Endodermal cell (in vitro differentiated cells): ENCODE measurements at regions not wholly inside any gene's neighbourhood (a gene's known extent, or its start where the extent isn't known, plus 50 kb on each side); places are given as distances from the start of the nearest gene placed in this dataset.

Source experiments
- DNase-seq: peaks from one replicate; pipeline ENCODE4 v3.0.0-alpha.2; 2017
- H3K27ac ChIP-seq: 2 replicates; pipeline ENCODE4 v1.5.1; 2013; ENCODE audit warnings: mild to moderate bottlenecking, low read depth, low read length, moderate library complexity
- H3K27me3 ChIP-seq: 2 replicates; pipeline ENCODE4 v1.6.1; 2013; ENCODE audit warnings: mild to moderate bottlenecking, low read length, moderate library complexity; ENCODE audit not compliant: insufficient read depth, control insufficient read depth, poor library complexity, severe bottlenecking
- H3K36me3 ChIP-seq: 2 replicates; pipeline ENCODE4 v1.7.0; 2013; ENCODE audit warnings: mild to moderate bottlenecking, low read length, moderate library complexity; ENCODE audit not compliant: control insufficient read depth, insufficient read depth
- H3K4me1 ChIP-seq: one replicate; pipeline ENCODE4 v1.7.0; 2013; ENCODE audit warnings: low read length; ENCODE audit not compliant: control insufficient read depth, insufficient read depth
- H3K4me3 ChIP-seq: 2 replicates; pipeline ENCODE4 v1.5.1; 2013; ENCODE audit warnings: mild to moderate bottlenecking, low read length, moderate library complexity
- H3K9ac ChIP-seq: 2 replicates; pipeline ENCODE4 v1.6.1; 2013; ENCODE audit warnings: mild to moderate bottlenecking, low read length, moderate library complexity; ENCODE audit not compliant: poor library complexity, severe bottlenecking; ENCODE audit errors: extremely low read depth
- H3K9me3 ChIP-seq: 2 replicates; pipeline ENCODE4 v1.6.1; 2013; ENCODE audit warnings: mild to moderate bottlenecking, low read length, moderate library complexity; ENCODE audit not compliant: control insufficient read depth
- H3K27ac Mint-ChIP-seq: 2 replicates; pipeline ENCODE4 v1.8.0; 2020; ENCODE audit warnings: mixed read lengths
- H3K27me3 Mint-ChIP-seq: 2 replicates; pipeline ENCODE4 v1.8.0; 2021; ENCODE audit warnings: mild to moderate bottlenecking, mixed read lengths; ENCODE audit not compliant: insufficient read depth
- H3K36me3 Mint-ChIP-seq: 2 replicates; pipeline ENCODE4 v1.8.0; 2020; ENCODE audit warnings: low read depth, mixed read lengths
- H3K4me1 Mint-ChIP-seq: 2 replicates; pipeline ENCODE4 v1.8.0; 2020; ENCODE audit warnings: mixed read lengths
- H3K4me3 Mint-ChIP-seq: 2 replicates; pipeline ENCODE4 v1.8.0; 2020; ENCODE audit warnings: mild to moderate bottlenecking, moderate library complexity, mixed read lengths
- H3K9me3 Mint-ChIP-seq: 2 replicates; pipeline ENCODE4 v1.8.0; 2020; ENCODE audit warnings: mild to moderate bottlenecking, mixed read lengths
- WGBS, 2 experiments: methylation state at CpG; one replicate each; pipeline versions ENCODE4 v1.1.5 to v1.1.7; 2013; ENCODE audit warnings: missing lambda C conversion rate in 2 of 2, mixed read lengths in 1 of 2; ENCODE audit not compliant: insufficient coverage in 1 of 2, insufficient read length in 1 of 2; 5-methylcytosine and 5-hydroxymethylcytosine counted together
- TF ChIP-seq, protein P1 (sequence below): fragments of 200-600 bp; sonication (generic); conservative IDR thresholded peaks from 2 replicates; pipeline ENCODE4 v1.5.0; 2021; ENCODE audit warnings: antibody characterized with exemption, mild to moderate bottlenecking

DNA sequence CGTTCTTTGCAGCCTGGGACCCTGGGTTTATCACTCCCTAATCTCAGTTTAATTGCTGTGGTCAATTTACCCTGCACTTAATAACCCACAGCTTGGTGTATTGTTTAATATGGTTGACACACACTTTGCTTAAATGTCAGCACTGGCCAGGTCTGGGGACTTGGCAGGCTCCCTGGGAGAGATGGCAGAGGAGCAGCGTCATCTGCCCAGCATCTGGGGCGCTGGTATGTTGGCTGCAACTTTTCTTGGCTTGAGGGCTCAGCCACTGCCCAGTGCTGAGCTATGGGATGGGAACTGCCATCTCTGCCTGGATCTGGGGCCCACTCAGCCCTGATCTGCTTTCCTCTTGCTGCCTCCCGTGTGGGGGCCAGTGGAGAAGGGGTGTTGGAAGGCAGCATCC is 115.7 kb upstream of the IRX3 start:
- H3K4me1 Mint-ChIP-seq = peaks cover 2% of the 10 kb centered on the region

DNA sequence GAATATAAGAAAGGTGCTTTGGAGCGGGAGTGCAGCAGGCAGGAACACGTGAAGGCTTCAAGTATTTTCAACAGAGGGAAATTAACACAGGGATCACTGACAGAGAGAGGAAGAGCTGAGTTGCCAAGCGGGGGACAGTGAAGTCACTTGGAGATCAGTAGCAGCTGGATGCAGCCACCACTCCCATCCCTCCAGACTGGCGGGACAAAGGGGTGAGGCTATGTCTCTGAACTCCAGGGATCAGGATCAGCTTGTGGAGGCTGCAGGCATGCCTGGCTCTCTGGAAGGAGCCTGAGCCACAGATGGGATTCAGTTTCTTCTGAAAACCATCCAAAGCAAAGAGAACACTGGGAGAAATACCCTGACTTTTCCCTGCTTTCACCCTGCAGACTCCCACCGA is 113.7 kb upstream of the IRX3 start:
- no peaks in the 10 kb centered on the region for H3K9me3 ChIP-seq
- no peaks in the 10 kb centered on the region for H3K36me3 ChIP-seq
- peaks cover 10% of the 10 kb centered on the region for H3K27me3 Mint-ChIP-seq
- no peak overlapping the region for H3K9ac ChIP-seq
- peak; percentile 46 for DNase-seq
- H3K4me1 Mint-ChIP-seq = peaks cover 2% of the 10 kb centered on the region
- H3K27me3 ChIP-seq = no peaks in the 10 kb centered on the region
- no peaks in the 10 kb centered on the region for H3K4me1 ChIP-seq
- WGBS, 2 experiments = 80 to 84% methylated on average over 1 to 5 of the region's 5 CpGs
- H3K36me3 Mint-ChIP-seq = no peaks in the 10 kb centered on the region
- H3K27ac ChIP-seq = no peak overlapping the region
- no peaks in the 10 kb centered on the region for H3K9me3 Mint-ChIP-seq
- H3K4me3 Mint-ChIP-seq = no peak overlapping the region
- H3K4me3 ChIP-seq = no peak overlapping the region
- H3K27ac Mint-ChIP-seq = no peak overlapping the region
- TF ChIP-seq, protein P1, sequence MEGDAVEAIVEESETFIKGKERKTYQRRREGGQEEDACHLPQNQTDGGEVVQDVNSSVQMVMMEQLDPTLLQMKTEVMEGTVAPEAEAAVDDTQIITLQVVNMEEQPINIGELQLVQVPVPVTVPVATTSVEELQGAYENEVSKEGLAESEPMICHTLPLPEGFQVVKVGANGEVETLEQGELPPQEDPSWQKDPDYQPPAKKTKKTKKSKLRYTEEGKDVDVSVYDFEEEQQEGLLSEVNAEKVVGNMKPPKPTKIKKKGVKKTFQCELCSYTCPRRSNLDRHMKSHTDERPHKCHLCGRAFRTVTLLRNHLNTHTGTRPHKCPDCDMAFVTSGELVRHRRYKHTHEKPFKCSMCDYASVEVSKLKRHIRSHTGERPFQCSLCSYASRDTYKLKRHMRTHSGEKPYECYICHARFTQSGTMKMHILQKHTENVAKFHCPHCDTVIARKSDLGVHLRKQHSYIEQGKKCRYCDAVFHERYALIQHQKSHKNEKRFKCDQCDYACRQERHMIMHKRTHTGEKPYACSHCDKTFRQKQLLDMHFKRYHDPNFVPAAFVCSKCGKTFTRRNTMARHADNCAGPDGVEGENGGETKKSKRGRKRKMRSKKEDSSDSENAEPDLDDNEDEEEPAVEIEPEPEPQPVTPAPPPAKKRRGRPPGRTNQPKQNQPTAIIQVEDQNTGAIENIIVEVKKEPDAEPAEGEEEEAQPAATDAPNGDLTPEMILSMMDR = no peak

More for the DNA sequence above, 115.7 kb upstream of the IRX3 start:
- H3K4me3 Mint-ChIP-seq = no peak overlapping the region
- no peaks in the 10 kb centered on the region for H3K4me1 ChIP-seq
- no peaks in the 10 kb centered on the region for H3K27me3 ChIP-seq
- no peaks in the 10 kb centered on the region for H3K36me3 ChIP-seq
- no peak overlapping the region for H3K27ac ChIP-seq
- peak; percentile 34 for DNase-seq
- H3K9ac ChIP-seq = no peak overlapping the region
- peaks cover 10% of the 10 kb centered on the region for H3K27me3 Mint-ChIP-seq
- no peak overlapping the region for H3K4me3 ChIP-seq
- no peaks in the 10 kb centered on the region for H3K9me3 ChIP-seq
- no peaks in the 10 kb centered on the region for H3K36me3 Mint-ChIP-seq
- TF ChIP-seq, protein P1 = no peak
- WGBS, 2 experiments = 90 to 93% methylated on average over 2 to 4 of the region's 4 CpGs
- H3K9me3 Mint-ChIP-seq = no peaks in the 10 kb centered on the region
- H3K27ac Mint-ChIP-seq = no peak overlapping the region

DNA sequence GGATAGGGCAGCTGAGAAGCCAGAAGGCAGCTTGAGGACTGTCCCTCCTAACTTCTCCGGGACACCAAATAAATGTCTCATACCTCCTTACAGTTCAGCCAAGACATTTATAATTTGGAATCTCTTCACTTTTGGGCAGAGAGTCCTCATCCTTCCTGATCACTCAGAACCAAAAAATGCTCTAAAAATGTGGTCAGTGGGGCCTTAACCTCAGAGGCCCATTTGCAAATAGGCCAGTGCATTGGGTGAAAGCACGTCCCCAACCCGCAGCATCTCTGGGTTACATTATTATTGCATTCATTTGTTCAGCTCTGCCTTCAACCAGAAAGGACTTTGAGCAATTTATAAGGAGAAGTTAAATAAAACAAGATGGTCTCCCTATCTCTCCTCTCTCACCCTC is 112.4 kb upstream of the IRX3 start:
- H3K9ac ChIP-seq = no peak overlapping the region
- H3K27ac ChIP-seq = no peak overlapping the region
- no peaks in the 10 kb centered on the region for H3K4me1 ChIP-seq
- WGBS, 2 experiments = 94% methylated on average over 3 of the region's 3 CpGs; no CpG with 5 or more reads in 1 of the 2 experiments
- H3K27me3 ChIP-seq = no peaks in the 10 kb centered on the region
- peaks cover 10% of the 10 kb centered on the region for H3K27me3 Mint-ChIP-seq
- no peak overlapping the region for H3K27ac Mint-ChIP-seq
- TF ChIP-seq, protein P1 = no peak
- DNase-seq = peak; percentile 3
- H3K9me3 ChIP-seq = no peaks in the 10 kb centered on the region
- H3K4me1 Mint-ChIP-seq = peaks cover 2% of the 10 kb centered on the region
- no peak overlapping the region for H3K4me3 Mint-ChIP-seq
- H3K36me3 Mint-ChIP-seq = no peaks in the 10 kb centered on the region
- no peaks in the 10 kb centered on the region for H3K36me3 ChIP-seq
- no peaks in the 10 kb centered on the region for H3K9me3 Mint-ChIP-seq
- no peak overlapping the region for H3K4me3 ChIP-seq
